BE2C (cell line): ENCODE measurements at regions not wholly inside any gene's neighbourhood (a gene's known extent, or its start where the extent isn't known, plus 50 kb on each side); places are given as distances from the start of the nearest gene placed in this dataset.

Source experiments
- DNase-seq: peaks from one replicate; pipeline ENCODE4 v3.0.0-alpha.2; 2020
- H3K27me3 ChIP-seq: fragments of 250-450 bp; sonication (Bioruptor Pico); 2 replicates; pipeline ENCODE4 v1.5.1; 2020; ENCODE audit warnings: mild to moderate bottlenecking
- H3K36me3 ChIP-seq: fragments of 250-450 bp; sonication (Bioruptor Pico); 2 replicates; pipeline ENCODE4 v1.5.1; 2020; ENCODE audit warnings: mild to moderate bottlenecking
- H3K4me1 ChIP-seq: fragments of 250-450 bp; sonication (Bioruptor Pico); 2 replicates; pipeline ENCODE4 v1.5.1; 2020
- H3K4me3 ChIP-seq: 2 replicates; pipeline ENCODE4 v1.5.1; 2011; ENCODE audit warnings: low read depth, low read length
- H3K9me3 ChIP-seq: fragments of 250-450 bp; sonication (Bioruptor Pico); 2 replicates; pipeline ENCODE4 v1.5.1; 2020
- TF ChIP-seq, protein P1 (sequence below): IDR thresholded peaks from 2 replicates; pipeline ENCODE4 v1.5.1; 2012; ENCODE audit warnings: mild to moderate bottlenecking, low read depth, low read length

DNA sequence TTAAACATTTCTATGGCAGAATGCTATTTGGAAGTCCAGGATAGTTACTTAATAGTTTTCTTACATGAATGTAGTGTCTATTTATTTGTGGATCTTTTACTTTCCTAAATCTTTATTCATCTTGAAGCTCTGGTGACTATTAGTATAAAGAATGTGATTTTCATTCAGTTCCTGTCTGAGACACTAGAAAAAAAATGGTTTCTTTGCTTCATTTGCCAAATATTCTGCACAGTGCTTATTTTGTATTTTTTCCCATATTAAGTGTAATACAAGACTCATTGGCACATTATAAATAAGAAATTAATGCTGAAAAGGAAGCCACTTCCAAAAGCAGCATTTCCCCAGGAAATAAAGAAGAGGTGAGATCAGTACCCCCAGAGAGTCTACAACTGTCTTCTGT, 109.8 kb downstream of the POSTN start:
- TF ChIP-seq, protein P1, sequence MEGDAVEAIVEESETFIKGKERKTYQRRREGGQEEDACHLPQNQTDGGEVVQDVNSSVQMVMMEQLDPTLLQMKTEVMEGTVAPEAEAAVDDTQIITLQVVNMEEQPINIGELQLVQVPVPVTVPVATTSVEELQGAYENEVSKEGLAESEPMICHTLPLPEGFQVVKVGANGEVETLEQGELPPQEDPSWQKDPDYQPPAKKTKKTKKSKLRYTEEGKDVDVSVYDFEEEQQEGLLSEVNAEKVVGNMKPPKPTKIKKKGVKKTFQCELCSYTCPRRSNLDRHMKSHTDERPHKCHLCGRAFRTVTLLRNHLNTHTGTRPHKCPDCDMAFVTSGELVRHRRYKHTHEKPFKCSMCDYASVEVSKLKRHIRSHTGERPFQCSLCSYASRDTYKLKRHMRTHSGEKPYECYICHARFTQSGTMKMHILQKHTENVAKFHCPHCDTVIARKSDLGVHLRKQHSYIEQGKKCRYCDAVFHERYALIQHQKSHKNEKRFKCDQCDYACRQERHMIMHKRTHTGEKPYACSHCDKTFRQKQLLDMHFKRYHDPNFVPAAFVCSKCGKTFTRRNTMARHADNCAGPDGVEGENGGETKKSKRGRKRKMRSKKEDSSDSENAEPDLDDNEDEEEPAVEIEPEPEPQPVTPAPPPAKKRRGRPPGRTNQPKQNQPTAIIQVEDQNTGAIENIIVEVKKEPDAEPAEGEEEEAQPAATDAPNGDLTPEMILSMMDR = no peak
- Histone ChIP-seq H3K36me3 (no peaks in the 10 kb centered on the region), H3K4me1 (no peaks in the 10 kb centered on the region), H3K9me3 (no peaks in the 10 kb centered on the region), H3K4me3 (no peak overlapping the region), H3K27me3 (no peaks in the 10 kb centered on the region; the same call in 1 of the 2 replicates)
- DNase-seq = no peak

DNA sequence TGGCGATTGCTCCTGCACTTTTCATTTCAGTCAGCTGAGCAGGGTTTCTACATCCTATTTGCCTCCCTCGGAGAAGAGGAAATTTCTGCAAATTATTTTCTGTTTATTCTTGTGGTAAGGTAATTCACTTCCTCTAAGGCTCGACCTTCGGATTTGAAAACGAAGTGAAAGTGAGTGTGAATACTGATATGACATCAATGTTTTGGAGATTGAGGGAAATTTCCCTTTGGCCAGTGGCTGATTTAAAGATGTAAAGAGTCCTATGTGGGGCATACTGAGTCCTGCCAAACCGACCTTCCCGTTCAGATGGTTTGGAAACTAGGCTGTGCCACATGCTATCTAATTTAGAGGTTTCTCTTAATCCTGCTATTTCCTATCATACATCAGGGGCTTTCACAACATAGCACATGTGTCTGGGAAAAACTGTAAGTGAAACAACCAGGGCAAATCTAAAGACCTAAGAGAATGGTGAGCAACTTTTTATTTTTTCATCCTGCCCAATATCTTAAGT, 112.3 kb downstream of the POSTN start:
- no peaks in the 10 kb centered on the region for H3K9me3 ChIP-seq
- no peak overlapping the region for H3K4me3 ChIP-seq
- TF ChIP-seq, protein P1 = no peak
- no peaks in the 10 kb centered on the region for H3K4me1 ChIP-seq
- no peaks in the 10 kb centered on the region for H3K27me3 ChIP-seq
- DNase-seq = no peak
- no peaks in the 10 kb centered on the region for H3K36me3 ChIP-seq

DNA sequence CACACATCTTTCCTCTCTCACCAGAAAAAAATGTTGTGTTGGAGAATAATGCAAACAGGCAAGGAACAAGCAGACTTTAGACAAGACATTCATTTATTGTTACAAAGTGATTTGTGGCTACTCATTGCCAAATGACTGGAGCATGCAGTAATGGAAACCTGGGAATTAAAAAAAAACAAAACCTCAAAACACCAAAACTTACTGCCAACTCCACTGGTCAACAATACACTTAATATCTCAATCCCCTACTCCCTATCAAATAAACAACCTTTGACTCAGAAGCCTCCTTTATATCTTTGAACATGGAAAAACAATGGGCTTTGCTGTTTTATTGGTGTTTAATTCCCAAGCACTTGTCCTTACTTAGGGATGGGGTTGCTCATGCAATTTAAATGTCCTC, 112.8 kb downstream of the POSTN start:
- Histone ChIP-seq H3K27me3 (no peaks in the 10 kb centered on the region), H3K4me3 (no peak overlapping the region), H3K9me3 (no peaks in the 10 kb centered on the region), H3K36me3 (no peaks in the 10 kb centered on the region), H3K4me1 (no peaks in the 10 kb centered on the region)
- no peak for DNase-seq
- TF ChIP-seq, protein P1 = no peak

DNA sequence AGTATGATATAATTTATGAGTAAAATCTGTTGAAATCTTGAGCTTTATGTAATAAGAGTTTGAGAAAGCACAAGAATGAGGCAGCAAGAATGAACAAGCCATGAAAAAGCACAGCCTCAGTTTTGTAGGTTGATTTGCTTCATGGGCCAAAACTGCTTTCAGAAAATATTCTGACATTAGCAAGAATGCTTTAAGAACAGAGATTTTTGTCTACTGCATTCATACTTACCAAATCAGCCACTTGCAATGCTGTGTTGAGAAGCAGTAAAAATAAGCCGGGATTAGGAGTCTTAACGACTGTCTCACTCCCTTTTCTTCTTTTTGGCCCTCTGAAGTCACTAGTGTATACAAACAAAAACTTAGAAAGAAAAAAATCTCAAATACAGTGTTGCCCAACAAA, 114.5 kb downstream of the POSTN start:
- Histone ChIP-seq H3K4me1 (no peaks in the 10 kb centered on the region), H3K4me3 (no peak overlapping the region)
- TF ChIP-seq, protein P1 = no peak

DNA sequence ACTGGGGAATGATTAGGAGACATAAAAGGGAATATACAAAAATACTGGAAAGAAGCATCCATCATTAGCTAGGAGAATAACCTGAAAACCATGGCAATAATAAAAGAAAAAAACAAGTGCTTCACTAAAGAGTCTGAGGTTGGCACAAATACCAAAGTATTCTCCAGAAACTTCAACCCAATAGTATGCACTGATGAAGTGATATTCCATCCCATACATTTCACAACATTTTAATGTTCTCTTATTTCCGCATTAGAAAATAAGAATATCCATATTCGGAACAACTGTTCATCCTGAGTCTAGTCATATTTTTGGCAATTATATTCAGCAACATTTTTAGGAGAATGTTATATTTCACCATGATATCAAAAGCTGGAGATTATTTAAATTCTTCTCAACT, 116.2 kb downstream of the POSTN start:
- Histone ChIP-seq H3K4me1 (no peaks in the 10 kb centered on the region), H3K4me3 (no peak overlapping the region)
- TF ChIP-seq, protein P1 = no peak

More for the DNA sequence above, 114.5 kb downstream of the POSTN start:
- no peak for DNase-seq
- Histone ChIP-seq H3K27me3 (no peaks in the 10 kb centered on the region), H3K36me3 (no peaks in the 10 kb centered on the region), H3K9me3 (no peaks in the 10 kb centered on the region)

DNA sequence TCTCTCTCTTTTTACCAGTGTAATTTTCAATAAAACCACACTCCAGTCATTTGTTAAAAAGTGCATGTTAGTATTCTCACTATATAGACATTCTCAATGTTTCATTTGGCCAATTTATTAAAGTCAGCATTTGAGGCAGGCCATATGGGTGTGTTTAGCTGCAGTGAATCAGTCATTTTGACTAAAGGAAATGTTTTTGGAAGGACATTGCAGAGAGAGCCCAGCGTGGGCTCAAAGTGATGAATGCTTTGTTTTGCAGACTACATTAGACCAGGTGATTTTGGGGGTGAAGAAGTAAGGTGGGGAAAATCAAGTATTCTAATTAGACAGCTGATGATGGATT, 116.7 kb downstream of the POSTN start:
- Histone ChIP-seq H3K4me3 (no peak overlapping the region), H3K9me3 (no peaks in the 10 kb centered on the region), H3K27me3 (no peaks in the 10 kb centered on the region), H3K4me1 (no peaks in the 10 kb centered on the region), H3K36me3 (no peaks in the 10 kb centered on the region)
- no peak for DNase-seq
- TF ChIP-seq, protein P1 = no peak

More for the DNA sequence above, 116.2 kb downstream of the POSTN start:
- H3K27me3 ChIP-seq = no peaks in the 10 kb centered on the region
- no peak for DNase-seq
- H3K36me3 ChIP-seq = no peaks in the 10 kb centered on the region
- H3K9me3 ChIP-seq = no peaks in the 10 kb centered on the region
